Small intestine (tissue), 7 donors: ENCODE measurements at regions not wholly inside any gene's neighbourhood (a gene's known extent, or its start where the extent isn't known, plus 50 kb on each side); places are given as distances from the start of the nearest gene placed in this dataset.

Experiments
- DNase-seq, 2 donors: peaks; one replicate each; pipeline versions ENCODE4 v3.0.0 to v3.0.0-alpha.2; 2013
- FAIRE-seq: peaks from 2 replicates; lab custom pipeline; 2012; peaks lifted over from hg19 to GRCh38; lab: Jason Lieb, UNC
- H3K27ac ChIP-seq, 3 donors: one replicate each; pipeline ENCODE4 v1.5.1; 2013; ENCODE audit warnings: low read length in 2 of 3, mild to moderate bottlenecking in 2 of 3, control low read depth in 1 of 3, inconsistent platforms in 1 of 3, low read depth in 1 of 3, moderate library complexity in 1 of 3
- H3K27me3 ChIP-seq, 3 donors: one replicate each; pipeline ENCODE4 v1.6.1; 2013; ENCODE audit warnings: low read length in 3 of 3, inconsistent platforms in 1 of 3; ENCODE audit not compliant: control insufficient read depth in 3 of 3, insufficient read depth in 3 of 3
- H3K36me3 ChIP-seq, 3 donors: one replicate each; pipeline ENCODE4 v1.6.1; 2013; ENCODE audit warnings: low read length in 3 of 3, inconsistent platforms in 1 of 3, low read depth in 1 of 3, mild to moderate bottlenecking in 1 of 3, moderate library complexity in 1 of 3; ENCODE audit not compliant: control insufficient read depth in 3 of 3, insufficient read depth in 2 of 3
- H3K4me1 ChIP-seq, 3 donors: one replicate each; pipeline ENCODE4 v1.6.1; 2013; ENCODE audit warnings: low read length in 2 of 3, inconsistent platforms in 1 of 3, low read depth in 1 of 3, mild to moderate bottlenecking in 1 of 3, moderate library complexity in 1 of 3; ENCODE audit not compliant: control insufficient read depth in 3 of 3, insufficient read depth in 2 of 3
- H3K4me3 ChIP-seq, 3 donors: one replicate each; pipeline ENCODE4 v1.5.1; 2013; ENCODE audit warnings: low read length in 3 of 3, control low read depth in 1 of 3, inconsistent platforms in 1 of 3, low read depth in 1 of 3, mild to moderate bottlenecking in 1 of 3, moderate library complexity in 1 of 3
- H3K9me3 ChIP-seq, 2 donors: one replicate each; pipeline ENCODE4 v1.6.1; 2013; ENCODE audit warnings: low read depth in 1 of 2, low read length in 1 of 2; ENCODE audit not compliant: control insufficient read depth in 2 of 2, insufficient read depth in 1 of 2
- WGBS, 3 donors: extraction: QIAGEN DNeasy Blood & Tissue Kit; methylation state at CpG; one replicate each; pipeline ENCODE4 v1.1.7; 2013; 5-methylcytosine and 5-hydroxymethylcytosine counted together
- donor health status: healthy with polysubstance abuse.
- donor health status: control.
- donor health status: control.
- donor health status: Bipolar disorder and iron deficiency.
- donor health status: healthy.

DNA sequence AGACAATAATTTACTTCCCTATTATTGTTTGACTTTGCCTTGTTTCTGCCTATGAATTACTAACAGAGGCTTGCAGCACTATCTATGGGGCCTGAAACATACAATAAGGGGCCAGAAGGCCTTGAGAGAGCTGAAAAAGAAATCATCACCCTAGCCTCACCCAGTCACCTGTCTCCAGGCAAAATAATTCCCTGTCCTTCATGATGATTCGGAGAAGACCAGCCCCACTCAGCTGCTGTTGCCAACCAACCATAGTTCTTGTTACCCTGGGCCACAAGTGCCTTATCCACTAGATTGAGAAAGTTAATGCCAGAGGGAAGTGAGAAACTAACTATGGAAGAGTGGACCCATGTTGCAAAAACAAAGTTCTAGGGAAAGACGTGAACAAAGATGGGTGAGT is 97.1 kb downstream of the ARF6 start:
- peaks cover 3 to 38% (median 8%) of the 10 kb centered on the region in 3 donors for H3K4me1 ChIP-seq
- no peaks in the 10 kb centered on the region for H3K9me3 ChIP-seq
- FAIRE-seq: no peak
- H3K36me3 ChIP-seq: no peaks in the 10 kb centered on the region
- 56 to 82% (median 81%) methylated on average over 2 of the region's 2 CpGs for WGBS, 3 donors
- peak overlapping the region in 1 of 3 donors; percentile 85 for H3K27ac ChIP-seq
- no peaks in the 10 kb centered on the region for H3K27me3 ChIP-seq
- DNase-seq: peak in 1 of 2 donors; percentile 73
- H3K4me3 ChIP-seq: no peak overlapping the region

DNA sequence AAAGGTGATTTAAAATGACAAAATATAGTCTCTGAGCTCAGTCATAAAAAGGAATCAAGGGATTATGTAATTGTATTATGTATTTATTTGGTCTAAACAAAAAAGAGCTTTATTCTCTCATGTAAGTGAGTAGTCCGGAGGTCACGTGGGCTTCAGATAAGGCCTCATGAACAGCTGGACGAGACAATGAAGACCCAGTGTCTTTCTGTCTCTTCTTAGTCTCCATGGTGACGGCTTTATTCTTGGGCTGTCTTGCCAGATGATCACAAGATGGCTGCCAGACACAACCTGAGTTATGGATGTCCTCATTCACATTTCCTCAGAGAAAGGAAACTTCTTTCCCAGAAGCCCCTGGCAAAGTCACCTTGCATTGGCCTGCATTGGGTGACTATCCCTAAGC is 98.6 kb downstream of the ARF6 start:
- H3K4me1 ChIP-seq: peaks cover 3 to 38% (median 8%) of the 10 kb centered on the region in 3 donors
- no peak overlapping the region for H3K27ac ChIP-seq
- H3K36me3 ChIP-seq: no peaks in the 10 kb centered on the region
- WGBS, 3 donors: 51 to 67% (median 64%) methylated on average over 4 of the region's 4 CpGs
- H3K27me3 ChIP-seq: no peaks in the 10 kb centered on the region
- DNase-seq: no peak
- H3K4me3 ChIP-seq: no peak overlapping the region
- FAIRE-seq: no peak
- H3K9me3 ChIP-seq: no peaks in the 10 kb centered on the region

DNA sequence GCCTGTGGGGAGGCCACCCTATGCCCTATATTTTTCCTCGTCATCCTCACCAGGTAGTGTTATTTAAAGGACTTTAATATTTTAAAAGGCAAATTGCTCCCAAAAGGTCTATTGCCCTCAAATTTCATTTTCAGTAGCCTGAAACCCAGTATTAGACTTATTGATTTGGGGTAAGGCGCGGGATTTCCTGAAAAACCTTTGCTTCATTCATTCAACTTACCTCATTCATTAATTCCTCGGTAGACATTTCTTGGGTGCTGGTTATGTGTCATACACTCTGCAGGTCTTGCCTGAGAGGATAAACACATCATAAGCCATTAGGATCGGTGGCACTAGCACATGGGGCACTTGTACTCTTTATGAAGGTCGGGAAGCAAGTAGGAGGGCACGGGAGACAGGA is 99.2 kb downstream of the ARF6 start:
- no peak overlapping the region for H3K4me3 ChIP-seq
- 94 to 95% (median 95%) methylated on average over 7 of the region's 7 CpGs for WGBS, 3 donors
- H3K27ac ChIP-seq: no peak overlapping the region
- H3K36me3 ChIP-seq: no peaks in the 10 kb centered on the region
- H3K27me3 ChIP-seq: no peaks in the 10 kb centered on the region
- DNase-seq (no peak), FAIRE-seq (no peak)
- H3K4me1 ChIP-seq: peaks cover 3 to 32% (median 8%) of the 10 kb centered on the region in 3 donors
- H3K9me3 ChIP-seq: no peaks in the 10 kb centered on the region

DNA sequence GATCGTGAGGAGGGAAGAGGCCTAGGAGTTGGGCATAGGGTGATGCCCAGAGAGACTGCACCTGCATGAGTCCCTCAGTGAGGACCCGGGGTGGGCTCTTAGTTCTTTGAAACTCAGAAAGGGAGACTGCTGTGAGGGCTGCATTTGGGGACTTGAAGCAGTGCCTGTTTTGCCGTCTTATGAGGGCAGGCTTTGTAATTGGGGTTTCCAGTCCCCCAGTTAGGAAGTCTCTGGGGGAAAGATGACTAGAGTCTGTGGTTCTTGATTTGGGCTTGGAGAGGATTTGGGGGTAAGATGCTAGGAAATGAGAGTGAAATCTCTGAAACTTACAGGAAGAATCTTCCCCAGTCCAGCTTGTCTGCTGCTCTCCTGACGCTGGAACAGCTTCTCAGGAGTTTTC is 99.6 kb downstream of the ARF6 start:
- Histone ChIP-seq H3K27me3 (no peaks in the 10 kb centered on the region), H3K27ac (no peak overlapping the region), H3K4me3 (no peak overlapping the region), H3K9me3 (no peaks in the 10 kb centered on the region), H3K4me1 (peaks cover 3 to 31% (median 8%) of the 10 kb centered on the region in 3 donors), H3K36me3 (no peaks in the 10 kb centered on the region)
- 82 to 97% (median 82%) methylated on average over 4 of the region's 4 CpGs for WGBS, 3 donors
- no peak for FAIRE-seq
- DNase-seq: no peak

DNA sequence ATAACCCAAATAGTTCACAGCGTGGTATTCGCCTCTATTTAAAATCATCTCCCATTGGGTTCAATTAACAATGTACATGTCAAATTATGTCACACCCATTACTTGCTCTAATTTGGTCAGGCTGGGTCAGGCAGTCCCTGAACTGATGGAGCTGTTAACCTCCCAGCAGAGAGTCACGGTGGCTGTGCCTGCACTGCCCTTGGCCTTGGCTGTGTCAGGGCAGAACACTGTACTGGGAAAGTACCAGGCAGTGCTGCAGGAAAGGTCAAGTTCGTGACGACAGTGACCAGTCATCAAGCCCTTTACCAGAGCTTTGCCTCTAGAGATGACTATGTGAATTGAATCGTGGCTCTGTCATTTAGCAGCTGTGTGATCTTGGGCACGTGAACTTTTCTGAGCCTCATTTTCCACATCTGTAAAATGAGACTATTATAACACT is 100.0 kb downstream of the ARF6 start:
- no peak overlapping the region for H3K4me3 ChIP-seq
- no peak overlapping the region for H3K27ac ChIP-seq
- no peaks in the 10 kb centered on the region for H3K27me3 ChIP-seq
- FAIRE-seq (no peak), DNase-seq (no peak)
- H3K9me3 ChIP-seq: no peaks in the 10 kb centered on the region
- no peaks in the 10 kb centered on the region for H3K36me3 ChIP-seq
- H3K4me1 ChIP-seq: peaks cover 0 to 28% (median 7%) of the 10 kb centered on the region in 3 donors
- 67 to 75% (median 72%) methylated on average over 7 of the region's 7 CpGs for WGBS, 3 donors

DNA sequence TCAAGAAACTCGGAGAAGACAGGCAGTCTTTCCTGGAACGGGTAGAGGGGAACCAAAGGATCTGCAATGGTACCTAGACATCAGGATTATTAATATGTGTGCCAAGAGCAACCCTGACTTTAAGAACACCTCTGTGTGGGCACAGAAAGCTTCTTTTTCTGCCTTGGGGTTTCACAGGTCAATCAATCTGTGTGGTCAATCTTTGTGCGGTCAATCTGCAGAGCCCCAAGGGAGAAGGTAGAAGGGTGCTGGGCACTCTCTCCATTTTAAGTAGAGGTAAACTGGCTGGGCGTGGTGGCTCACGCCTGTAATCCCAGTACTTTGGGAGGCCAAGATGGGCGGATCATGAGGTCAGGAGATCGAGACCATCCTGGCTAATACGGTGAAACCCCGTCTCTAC is 100.7 kb downstream of the ARF6 start:
- 90 to 92% (median 91%) methylated on average over 9 of the region's 9 CpGs for WGBS, 3 donors
- no peaks in the 10 kb centered on the region for H3K27me3 ChIP-seq
- no peaks in the 10 kb centered on the region for H3K36me3 ChIP-seq
- no peak overlapping the region for H3K27ac ChIP-seq
- H3K4me3 ChIP-seq: no peak overlapping the region
- FAIRE-seq: no peak
- H3K4me1 ChIP-seq: peaks cover 0 to 22% (median 1%) of the 10 kb centered on the region in 3 donors
- H3K9me3 ChIP-seq: no peaks in the 10 kb centered on the region
- DNase-seq: no peak

DNA sequence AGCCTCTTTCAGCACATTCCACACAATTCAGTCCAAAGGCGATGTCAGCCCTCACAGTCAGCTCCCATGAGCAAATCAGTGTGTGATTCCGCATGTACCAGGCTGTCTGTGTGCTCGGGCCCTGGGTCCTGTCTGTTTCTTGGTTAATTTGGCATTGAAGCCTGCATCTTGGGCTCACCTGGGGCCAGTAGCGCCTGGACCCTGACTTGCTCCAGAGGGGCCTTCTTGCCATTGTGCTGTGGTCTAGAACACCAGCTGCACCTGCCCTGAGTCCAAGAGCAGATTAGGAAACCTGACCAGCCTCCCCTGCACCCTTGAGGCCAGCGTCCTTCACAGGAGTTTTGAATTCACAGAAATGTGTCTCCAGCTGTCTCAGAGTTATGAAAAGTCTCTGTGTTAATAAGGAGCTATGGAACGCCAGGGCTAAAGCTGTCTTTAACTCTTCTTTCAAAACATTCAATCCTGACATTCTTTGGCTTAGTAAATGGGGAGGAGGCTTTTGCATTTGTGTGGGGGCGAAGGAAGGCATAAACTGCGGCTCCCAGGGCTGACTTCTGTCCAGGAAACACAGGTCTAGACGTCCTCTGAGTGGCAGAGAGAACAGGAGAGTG is 102.2 kb downstream of the ARF6 start:
- FAIRE-seq: no peak
- Histone ChIP-seq H3K36me3 (no peaks in the 10 kb centered on the region), H3K4me1 (peaks cover 3 to 26% (median 9%) of the 10 kb centered on the region in 3 donors), H3K27ac (no peak overlapping the region), H3K9me3 (no peaks in the 10 kb centered on the region), H3K4me3 (no peak overlapping the region), H3K27me3 (no peaks in the 10 kb centered on the region)
- no peak for DNase-seq
- WGBS, 3 donors: 79 to 93% (median 85%) methylated on average over 9 of the region's 9 CpGs

DNA sequence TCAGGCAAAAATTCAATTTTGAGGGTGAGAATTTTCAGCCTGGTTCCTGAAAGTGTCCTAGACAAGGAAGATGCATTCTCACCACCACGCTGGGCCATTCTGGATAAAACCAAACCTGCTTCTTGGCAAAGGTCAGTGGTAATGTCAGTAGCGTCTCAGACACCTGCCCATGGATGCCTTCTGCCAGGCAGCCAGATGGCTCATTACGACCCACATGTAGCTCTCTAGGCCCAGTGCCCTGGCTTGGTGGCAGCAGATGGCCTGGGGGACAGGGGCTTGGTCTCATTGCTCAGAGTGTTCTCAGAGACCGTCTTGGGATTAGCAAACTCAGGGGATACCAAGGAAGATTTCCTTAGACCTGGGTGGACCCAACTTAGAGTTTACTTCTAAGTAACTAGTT is 105.1 kb downstream of the ARF6 start:
- no peak overlapping the region for H3K27ac ChIP-seq
- H3K9me3 ChIP-seq: no peaks in the 10 kb centered on the region
- no peak for FAIRE-seq
- H3K4me3 ChIP-seq: no peak overlapping the region
- peaks cover 7 to 47% (median 15%) of the 10 kb centered on the region in 3 donors for H3K4me1 ChIP-seq
- DNase-seq: no peak
- H3K27me3 ChIP-seq: no peaks in the 10 kb centered on the region
- H3K36me3 ChIP-seq: no peaks in the 10 kb centered on the region
- 79 to 90% (median 81%) methylated on average over 4 of the region's 4 CpGs for WGBS, 3 donors
